ENCODE measurements at regions not wholly inside any gene's neighbourhood (a gene's known extent, or its start where the extent isn't known, plus 50 kb on each side); places are given as distances from the start of the nearest gene placed in this dataset.

DNA sequence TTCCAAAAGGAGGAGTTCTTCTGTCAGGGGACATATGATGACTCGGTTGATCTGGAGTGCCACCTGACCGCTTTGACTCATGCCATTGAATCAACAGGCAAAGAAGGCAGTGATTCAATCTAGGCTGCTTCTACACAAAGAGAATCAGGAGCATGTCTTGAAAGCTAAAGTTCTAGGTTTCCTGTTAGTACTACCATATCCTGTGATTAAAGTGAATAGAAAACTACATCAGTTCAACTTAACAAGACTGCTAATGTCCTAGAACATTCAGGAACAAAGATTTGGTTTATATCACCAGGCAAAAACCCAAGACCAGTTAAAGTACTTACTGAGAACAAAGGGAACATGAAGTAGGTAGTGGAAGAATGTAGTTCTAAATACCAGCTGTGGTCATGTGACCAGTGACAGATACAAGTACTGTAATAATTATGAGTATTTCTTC lies 216.8 kb upstream of the SGK1 start:
- TF ChIP-seq, protein P1, sequence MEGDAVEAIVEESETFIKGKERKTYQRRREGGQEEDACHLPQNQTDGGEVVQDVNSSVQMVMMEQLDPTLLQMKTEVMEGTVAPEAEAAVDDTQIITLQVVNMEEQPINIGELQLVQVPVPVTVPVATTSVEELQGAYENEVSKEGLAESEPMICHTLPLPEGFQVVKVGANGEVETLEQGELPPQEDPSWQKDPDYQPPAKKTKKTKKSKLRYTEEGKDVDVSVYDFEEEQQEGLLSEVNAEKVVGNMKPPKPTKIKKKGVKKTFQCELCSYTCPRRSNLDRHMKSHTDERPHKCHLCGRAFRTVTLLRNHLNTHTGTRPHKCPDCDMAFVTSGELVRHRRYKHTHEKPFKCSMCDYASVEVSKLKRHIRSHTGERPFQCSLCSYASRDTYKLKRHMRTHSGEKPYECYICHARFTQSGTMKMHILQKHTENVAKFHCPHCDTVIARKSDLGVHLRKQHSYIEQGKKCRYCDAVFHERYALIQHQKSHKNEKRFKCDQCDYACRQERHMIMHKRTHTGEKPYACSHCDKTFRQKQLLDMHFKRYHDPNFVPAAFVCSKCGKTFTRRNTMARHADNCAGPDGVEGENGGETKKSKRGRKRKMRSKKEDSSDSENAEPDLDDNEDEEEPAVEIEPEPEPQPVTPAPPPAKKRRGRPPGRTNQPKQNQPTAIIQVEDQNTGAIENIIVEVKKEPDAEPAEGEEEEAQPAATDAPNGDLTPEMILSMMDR (IDR thresholded peaks at IDR 0.05) = no peak
- TF ChIP-seq POLR2AphosphoS5 (IDR thresholded peaks at IDR 0.05) = no peak
